ENCODE measurements at regions not wholly inside any gene's neighbourhood (a gene's known extent, or its start where the extent isn't known, plus 50 kb on each side); places are given as distances from the start of the nearest gene placed in this dataset.

- in situ Hi-C loops (cut with MboI; ENCODE audit: low sequenced_read_pairs) (no loop called here), intact Hi-C loops (cut with micrococcal nuclease) (no loop called here), dilution Hi-C loops (cut with HindIII; ENCODE audit: low sequenced_read_pairs, unreplicated experiment) (no loop called here)
- Histone ChIP-seq H3K4me2 (ENCODE audit: low read depth, low read length) (no peak overlapping the region), H3K9me3 (ENCODE audit: control insufficient read depth, insufficient read depth, low read length) (0 out of 2 replicates have a peak, but pooled peaks cover 2% of the 10 kb centered on the region), H4K20me1 (ENCODE audit: insufficient read depth, low read length) (no peaks in the 10 kb centered on the region), H2AK5ac (ENCODE audit: low read depth, low read length) (no peak overlapping the region), H3K4me1 (ENCODE audit: control insufficient read depth, insufficient read depth, low read length) (no peaks in the 10 kb centered on the region), H3K79me1 (ENCODE audit: low read depth in 1 of 2, low read length in 2 of 2) (no peaks in the 10 kb centered on the region), H2AK9ac (replicated peaks; ENCODE audit: low read depth, low read length, poor library complexity) (no peak overlapping the region), H3K27ac (ENCODE audit: insufficient read depth, low read length) (no peak overlapping the region), H3K4ac (ENCODE audit: low read depth, low read length) (no peak overlapping the region), H2BK20ac (ENCODE audit: low read depth, low read length) (no peak overlapping the region), H3K56ac (ENCODE audit: extremely low read depth, insufficient read depth, low read length) (no peak overlapping the region), H2AFZ (replicated peaks; ENCODE audit: low read length, poor library complexity) (no peak overlapping the region), H3K9me1 (ENCODE audit: insufficient read depth, low read length) (no peaks in the 10 kb centered on the region), H2BK120ac (ENCODE audit: low read depth, low read length) (no peak overlapping the region), H4K91ac (ENCODE audit: insufficient read depth, low read depth, low read length) (no peak overlapping the region), H3K9ac (ENCODE audit: low read depth, low read length) (no peak overlapping the region), H4K8ac (ENCODE audit: low read depth in 2 of 2, low read length in 2 of 2) (no peak overlapping the region), H2BK15ac (ENCODE audit: low read depth, low read length) (no peak overlapping the region), H3K36me3 (ENCODE audit: control insufficient read depth, insufficient read depth, low read length) (no peaks in the 10 kb centered on the region), H3K23ac (ENCODE audit: low read depth, low read length) (no peak overlapping the region), H4K5ac (ENCODE audit: low read depth, low read length) (no peak overlapping the region), H3K4me3 (ENCODE audit: insufficient read depth, low read depth, low read length) (no peak overlapping the region), H2BK5ac (ENCODE audit: low read depth, low read length, poor library complexity, severe bottlenecking) (no peak overlapping the region), H3K14ac (replicated peaks; ENCODE audit: low read depth, low read length) (no peak overlapping the region), H3K18ac (ENCODE audit: low read depth, low read length) (no peak overlapping the region), H3K27me3 (ENCODE audit: control insufficient read depth, insufficient read depth, low read length) (peaks cover 32% of the 10 kb centered on the region)
- ChIA-PET POLR2A (ENCODE audit: unreplicated experiment) (no interaction called here), CTCF (no interaction called here)
- no CpG with 5 or more reads among the region's 6 CpGs for WGBS, 2 experiments (ENCODE audit: extremely low coverage in 2 of 2, insufficient read length in 1 of 2)
- no peak for DNase-seq
- no TSS peak for BruUV-seq (replicated peaks)
- TF ChIP-seq CTCF (conservative IDR thresholded peaks at IDR 0.05; ENCODE audit: low read depth, low read length), result no peak
- TF ChIP-seq MAFK (IDR thresholded peaks at IDR 0.05; ENCODE audit: low read depth, low read length), result no peak
- TF ChIP-seq RFX5 (IDR thresholded peaks at IDR 0.05; ENCODE audit: low read depth, low read length), result no peak
- no peak for TF ChIP-seq SMC3 (IDR thresholded peaks at IDR 0.05; ENCODE audit: low read depth, low read length)
- no peak for TF ChIP-seq ELK1 (IDR thresholded peaks at IDR 0.05; ENCODE audit: borderline replicate concordance, low read depth, low read length)
- no peak for TF ChIP-seq BHLHE40 (IDR thresholded peaks at IDR 0.05; ENCODE audit: low read depth, low read length)
- no peak for TF ChIP-seq RAD21 (IDR thresholded peaks at IDR 0.05; ENCODE audit: low read length)
- TF ChIP-seq RCOR1 (IDR thresholded peaks at IDR 0.05; ENCODE audit: insufficient replicate concordance, low read length), result no peak
- no peak for TF ChIP-seq NFE2L2 (IDR thresholded peaks at IDR 0.05; ENCODE audit: low read depth, low read length)
- no peak for TF ChIP-seq MAZ (IDR thresholded peaks at IDR 0.05; ENCODE audit: borderline replicate concordance, low read depth, low read length)
- TF ChIP-seq CEBPB (IDR thresholded peaks at IDR 0.05; ENCODE audit: low read depth, low read length), result no peak
- TF ChIP-seq CHD1 (IDR thresholded peaks at IDR 0.05; ENCODE audit: low read depth, low read length), result no peak
- no peak for TF ChIP-seq USF2 (IDR thresholded peaks at IDR 0.05; ENCODE audit: low read depth, low read length)
- ATAC-seq (ENCODE audit: low read depth), result no peak
Measured at GRCh38 chr6:3644739-3645012, 106.8 kb downstream of the PXDC1 start.
